HG03095 (cell line): ENCODE measurements at regions not wholly inside any gene's neighbourhood (a gene's known extent, or its start where the extent isn't known, plus 50 kb on each side); places are given as distances from the start of the nearest gene placed in this dataset.
"Not testable (repeated sequence)": the region's sequence is repeated elsewhere in the genome, so short reads cannot be mapped to it uniquely, and the experiment has no call there.

Source experiments
- ATAC-seq: cut with Tn5 transposase; IDR thresholded peaks from one replicate; pipeline ENCODE4 v1.9.1; 2021; ENCODE audit warnings: moderate library complexity; ENCODE audit not compliant: unreplicated experiment

DNA sequence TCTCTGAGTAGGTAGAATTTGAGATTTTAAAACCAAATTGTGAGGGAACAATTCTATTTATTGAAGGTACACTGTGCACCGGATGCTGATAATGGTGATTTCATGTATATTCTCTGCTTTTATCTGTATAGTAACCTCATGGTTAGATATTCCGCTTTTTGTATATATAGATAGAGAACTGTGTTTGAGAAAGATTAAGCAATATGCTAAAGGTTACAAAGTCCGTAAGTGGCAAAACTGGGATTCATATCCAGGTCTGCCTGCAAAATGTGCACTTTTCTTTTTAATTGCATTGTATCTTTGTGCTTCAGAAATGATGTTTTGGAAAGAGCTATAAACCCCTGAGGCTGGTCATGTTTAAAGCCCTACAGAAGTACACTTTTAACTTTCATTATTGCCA lies 635.4 kb upstream of the NECTIN3 start:
- no peak for ATAC-seq

DNA sequence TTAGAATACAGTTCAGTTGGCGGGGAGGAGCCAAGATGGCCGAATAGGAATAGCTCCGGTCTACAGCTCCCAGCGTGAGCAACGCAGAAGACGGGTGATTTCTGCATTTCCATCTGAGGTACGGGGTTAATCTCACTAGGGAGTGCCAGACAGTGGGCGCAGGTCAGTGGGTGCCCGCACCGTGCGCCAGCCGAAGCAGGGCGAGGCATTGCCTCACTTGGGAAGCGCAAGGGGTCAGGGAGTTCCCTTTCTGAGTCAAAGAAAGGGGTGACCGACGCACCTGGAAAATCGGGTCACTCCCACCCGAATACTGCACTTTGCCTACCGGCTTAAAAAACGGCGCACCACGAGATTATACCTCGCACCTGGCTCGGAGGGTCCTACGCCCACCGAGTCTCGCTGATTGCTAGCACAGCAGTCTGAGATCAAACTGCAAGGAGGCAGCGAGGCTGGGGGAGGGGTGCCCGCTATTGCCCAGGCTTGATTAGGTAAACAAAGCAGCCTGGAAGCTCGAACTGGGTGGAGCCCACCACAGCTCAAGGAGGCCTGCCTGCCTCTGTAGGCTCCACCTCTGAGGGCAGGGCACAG lies 631.5 kb upstream of the NECTIN3 start:
- ATAC-seq, result not testable (repeated sequence)

DNA sequence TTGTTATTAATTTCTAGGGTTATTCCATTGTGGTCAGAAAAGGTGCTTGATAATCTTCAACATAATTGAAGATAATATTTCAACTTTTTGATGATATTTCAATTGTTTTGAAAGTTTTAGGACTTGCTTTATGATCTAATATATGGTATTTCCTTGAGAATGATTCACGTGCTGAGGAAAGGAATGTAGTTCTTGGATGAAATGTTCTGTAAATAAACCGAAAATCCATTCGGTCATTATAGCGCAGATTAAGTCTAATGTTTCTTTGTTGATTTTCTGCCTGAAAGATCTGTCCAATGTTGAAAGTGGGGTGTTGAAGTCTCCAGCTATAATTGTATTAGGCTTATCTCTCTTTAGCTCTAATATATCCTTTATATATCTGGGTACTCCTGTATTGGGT lies 617.5 kb upstream of the NECTIN3 start:
- ATAC-seq, result no peak

DNA sequence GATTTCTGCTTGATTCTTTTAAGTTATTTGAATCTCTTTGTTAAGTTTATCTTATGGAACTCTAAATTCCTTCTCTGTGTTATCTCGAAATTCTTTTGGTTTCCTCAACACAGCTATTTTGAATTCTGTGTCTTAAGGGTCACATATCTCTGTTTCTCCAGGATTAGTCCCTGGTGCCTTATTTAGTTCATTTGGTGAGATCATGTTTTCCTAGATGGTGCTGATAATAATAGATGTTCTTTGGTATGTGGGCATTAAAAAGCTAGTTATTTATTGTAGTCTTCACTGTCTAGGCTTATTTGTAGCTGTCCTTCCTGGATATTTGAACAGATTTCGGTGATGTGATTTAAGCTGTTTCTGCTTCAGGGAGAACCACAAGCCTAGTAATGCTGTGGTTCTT lies 615.6 kb upstream of the NECTIN3 start:
- no peak for ATAC-seq

DNA sequence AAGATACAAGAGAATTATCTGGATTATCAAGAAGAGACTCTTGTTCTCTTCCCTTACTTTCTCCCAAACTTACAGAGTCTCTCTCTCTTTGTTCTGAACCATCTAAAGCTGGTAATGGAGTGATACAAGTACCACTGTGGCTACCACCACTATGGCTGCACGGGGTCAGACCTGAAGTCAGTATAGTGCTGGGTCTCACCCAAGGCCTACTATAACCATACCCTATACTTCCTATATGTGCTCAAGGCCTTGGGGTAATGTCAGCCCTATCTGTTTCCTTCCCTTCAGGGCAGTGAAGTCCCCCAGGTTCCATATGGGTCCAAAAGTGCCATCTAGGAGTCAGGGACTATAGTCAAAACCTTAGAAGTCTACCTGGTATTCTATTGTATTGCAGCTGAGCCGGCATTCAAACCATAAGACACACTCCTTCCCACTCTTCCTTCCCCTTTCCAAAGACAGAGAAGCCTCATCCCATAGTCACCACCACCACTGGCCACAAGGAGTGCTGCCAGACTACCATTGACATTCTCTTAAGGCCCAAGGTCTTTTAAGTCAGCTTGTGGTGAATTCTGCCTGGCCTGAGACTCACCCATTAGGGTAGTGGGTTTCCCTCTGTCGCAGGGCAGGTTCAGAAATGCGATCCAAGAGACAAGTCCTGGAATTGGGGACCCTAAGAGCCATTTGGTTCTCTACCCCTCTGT lies 615.0 kb upstream of the NECTIN3 start:
- no peak for ATAC-seq

DNA sequence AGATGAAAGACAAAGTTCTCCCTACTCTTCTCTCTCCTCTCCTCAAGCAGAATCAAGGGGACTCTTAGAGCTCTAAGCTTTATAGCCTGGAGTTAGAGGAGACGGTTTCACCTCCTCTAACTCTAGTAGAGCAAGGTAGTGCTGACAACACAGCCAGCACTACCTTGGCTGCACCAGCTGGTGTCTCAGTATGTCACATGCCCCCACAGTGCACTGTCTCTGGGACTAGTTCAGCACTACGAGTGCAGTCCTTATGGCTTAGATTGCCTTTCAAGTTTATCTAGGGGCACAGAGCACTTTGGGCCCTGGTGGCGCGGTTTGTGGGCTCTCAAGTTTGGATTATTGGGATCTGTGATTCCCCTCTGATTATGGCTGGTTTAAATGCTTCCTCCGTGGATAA lies 614.1 kb upstream of the NECTIN3 start:
- ATAC-seq, result no peak

DNA sequence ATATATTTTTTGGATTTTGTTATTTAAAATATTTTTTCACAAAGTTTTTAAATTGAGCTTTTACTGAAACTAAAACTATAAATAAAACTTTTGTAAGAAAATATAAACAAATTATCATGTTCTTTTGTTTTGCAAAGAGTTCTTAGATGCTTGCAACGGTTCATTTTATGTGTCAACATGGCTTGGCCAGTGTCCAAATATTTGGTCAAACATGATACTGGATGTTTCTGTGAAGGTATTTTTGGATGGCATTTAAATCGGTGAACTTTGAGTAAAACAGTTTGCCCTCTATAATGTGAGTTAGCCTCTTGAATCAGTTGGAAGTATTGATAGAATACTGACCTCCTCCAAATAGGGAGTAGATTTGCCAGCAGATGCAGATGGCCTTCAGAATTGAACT lies 612.6 kb upstream of the NECTIN3 start:
- no peak for ATAC-seq

DNA sequence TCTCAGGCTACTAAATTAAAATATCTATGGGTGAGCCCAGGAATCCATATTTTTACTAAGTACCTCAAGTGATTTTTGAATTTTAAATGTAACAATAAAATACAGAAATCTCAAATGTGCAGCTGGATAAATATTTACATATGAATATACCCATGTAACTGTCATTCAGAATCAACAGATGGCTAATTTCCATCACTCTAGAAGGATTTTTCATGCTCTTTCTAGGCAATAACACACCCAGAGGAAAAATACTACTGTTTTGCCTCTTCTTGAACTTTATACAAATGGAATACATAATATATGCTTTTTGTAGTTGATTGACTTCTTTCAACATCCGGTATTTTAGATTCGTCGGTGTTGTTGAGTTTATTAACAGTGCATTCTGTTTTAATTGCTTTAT lies 601.3 kb upstream of the NECTIN3 start:
- ATAC-seq, result no peak

DNA sequence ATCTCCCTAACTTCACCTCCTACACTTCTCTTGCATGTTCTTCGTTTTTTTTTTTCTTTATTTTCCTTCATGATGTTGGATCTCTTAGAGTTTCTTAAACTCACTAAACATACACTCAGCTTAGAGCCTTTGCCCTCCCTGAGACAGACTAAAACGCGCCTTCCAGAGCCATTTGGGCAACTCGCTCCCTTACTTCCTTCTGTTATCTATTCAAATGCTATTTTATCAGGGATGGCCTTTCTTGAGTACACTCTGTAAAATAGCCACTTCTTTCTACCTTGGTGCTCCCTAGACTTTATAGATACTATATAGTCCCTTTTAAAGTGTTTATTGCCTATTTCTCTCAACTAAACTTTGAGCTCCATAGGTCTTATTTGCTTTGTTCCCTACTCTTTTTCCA lies 598.2 kb upstream of the NECTIN3 start:
- ATAC-seq, result no peak

DNA sequence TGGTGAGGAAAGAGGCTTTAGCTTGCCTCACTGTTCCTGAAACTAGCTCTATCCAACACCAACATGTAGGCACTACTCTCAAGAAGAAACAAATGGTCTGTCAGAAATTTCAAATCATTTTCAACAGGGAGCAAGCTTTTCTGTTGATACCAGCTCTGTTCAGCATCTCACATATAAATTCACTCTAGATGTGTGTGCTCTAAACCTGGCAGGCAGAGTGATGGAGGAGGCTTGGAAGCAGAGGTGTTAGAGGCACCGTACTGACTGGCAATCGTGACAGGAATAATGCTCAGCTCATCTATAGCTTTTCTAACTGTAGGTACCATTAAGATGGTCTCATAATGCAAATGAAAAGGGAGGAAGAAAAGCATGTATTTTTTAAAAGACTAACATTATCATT lies 597.2 kb upstream of the NECTIN3 start:
- ATAC-seq, result no peak

DNA sequence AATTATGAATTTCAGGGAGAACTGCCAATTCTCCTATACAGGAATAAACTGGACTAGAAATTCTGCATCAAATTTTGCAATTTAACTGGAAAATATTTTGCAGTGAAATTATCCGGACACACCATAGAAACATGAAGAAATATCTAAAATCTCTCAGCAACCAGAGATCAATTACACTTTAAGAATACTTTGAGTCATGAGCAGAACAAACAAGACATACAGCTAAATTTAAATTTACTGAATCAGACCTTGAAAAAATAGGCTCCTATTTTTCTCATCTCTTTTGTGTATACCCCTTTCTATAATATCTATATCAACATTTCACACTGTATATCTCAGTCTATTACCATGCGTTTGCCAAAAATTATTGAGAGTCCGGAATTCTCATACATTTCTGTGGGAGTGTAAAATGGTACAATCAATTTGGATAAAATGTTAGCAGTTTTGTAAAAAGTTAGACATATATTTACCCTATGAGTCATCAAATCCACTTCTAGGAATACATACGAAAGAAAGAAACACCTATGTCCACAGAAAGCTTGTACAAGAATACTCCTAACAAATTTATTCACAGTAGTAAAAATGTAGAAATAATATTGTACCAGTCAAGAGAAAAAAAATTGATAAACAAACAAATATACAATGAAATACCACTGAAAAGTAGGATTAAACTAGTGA lies 593.1 kb upstream of the NECTIN3 start:
- ATAC-seq, result no peak

DNA sequence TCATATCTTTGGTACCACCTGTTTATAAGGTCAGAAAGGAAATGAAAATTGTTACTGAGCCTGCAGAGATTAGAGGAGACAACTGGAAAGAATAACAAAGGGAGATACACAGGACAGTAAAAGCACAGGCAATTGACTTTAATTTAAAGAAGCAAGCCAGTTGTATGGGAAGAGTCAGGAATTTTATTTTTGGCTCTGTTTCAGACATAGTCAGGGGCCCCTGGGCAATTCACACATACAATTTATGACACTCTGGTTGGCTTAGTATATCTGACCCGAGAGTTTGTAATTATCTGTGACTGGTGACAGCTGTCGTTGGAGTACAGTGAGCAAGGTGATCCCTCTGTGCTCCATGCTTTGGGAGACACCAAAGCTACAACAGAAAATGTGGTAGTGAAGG lies 591.9 kb upstream of the NECTIN3 start:
- no peak for ATAC-seq

DNA sequence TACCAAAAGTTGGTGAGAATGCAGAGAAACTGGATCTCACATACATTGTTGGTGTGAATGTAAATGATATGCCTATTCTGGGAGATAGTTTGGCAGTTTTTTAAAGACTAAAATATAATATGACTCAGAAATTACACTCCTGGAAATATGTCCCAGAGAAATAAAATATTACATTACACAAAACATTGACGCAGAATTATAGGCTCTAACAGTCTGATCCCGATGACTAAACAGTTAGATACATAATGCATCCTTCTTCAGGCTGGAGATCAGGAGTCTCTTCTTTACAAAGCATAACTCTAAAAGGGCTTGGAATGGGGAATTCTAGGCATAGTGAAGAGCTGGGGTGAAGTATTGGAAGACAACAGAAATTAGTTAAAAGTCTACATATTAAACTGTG lies 586.2 kb upstream of the NECTIN3 start:
- ATAC-seq, result no peak

DNA sequence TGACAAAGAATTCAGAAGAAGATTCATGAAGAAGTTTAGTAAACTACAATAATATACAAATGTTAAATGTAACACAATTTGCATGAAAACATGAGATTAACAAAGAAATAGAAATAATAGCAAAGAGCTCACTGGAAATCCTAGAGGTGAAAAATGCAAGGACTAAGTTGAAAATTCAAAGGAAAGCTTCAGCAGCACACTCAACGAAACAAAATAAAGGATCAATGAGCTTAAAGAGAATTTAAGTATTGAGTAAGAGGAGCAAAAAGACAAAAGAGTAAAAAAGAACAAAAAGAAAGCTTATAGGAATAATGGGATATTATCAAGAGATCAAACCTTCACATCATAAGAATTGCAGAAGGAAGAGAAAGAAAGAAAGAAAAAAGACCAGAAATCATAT lies 583.8 kb upstream of the NECTIN3 start:
- ATAC-seq, result no peak

DNA sequence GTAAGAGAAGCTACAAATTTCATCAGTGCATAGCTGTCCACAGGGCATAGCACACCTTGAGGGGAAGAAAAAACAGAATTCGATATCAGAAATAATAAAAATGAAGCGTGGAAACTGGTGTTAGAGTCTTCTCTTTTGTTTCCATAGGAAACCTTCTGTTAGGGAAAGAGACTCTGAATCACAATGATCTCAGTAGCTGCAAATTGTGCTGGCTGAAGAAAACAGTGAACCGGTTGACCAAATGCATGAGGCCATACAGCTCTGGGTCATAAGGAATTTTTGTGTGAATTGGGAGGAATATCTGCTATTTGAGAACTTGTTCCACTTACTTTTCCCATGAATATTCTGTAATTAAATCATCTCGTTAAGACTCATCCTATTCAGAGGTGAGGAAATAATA lies 580.2 kb upstream of the NECTIN3 start:
- no peak for ATAC-seq

DNA sequence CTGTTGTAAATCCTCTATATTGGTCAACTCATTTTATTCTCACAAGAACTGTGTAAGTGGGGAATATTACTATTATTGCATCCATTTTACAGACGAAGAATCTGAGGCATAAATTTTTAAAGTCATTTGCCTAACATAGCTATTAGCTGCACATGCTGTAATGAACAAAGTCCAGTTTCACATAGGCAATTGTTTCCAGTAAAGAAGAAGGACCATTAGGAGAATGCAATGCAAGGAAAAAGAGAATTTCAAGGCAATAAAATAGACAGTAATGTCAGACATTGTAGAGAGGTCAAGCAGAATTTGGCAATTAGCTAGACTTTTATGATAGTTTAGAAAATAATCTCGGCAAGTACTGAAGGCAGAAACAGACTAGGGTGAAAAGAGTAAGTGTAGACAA lies 578.7 kb upstream of the NECTIN3 start:
- no peak for ATAC-seq

DNA sequence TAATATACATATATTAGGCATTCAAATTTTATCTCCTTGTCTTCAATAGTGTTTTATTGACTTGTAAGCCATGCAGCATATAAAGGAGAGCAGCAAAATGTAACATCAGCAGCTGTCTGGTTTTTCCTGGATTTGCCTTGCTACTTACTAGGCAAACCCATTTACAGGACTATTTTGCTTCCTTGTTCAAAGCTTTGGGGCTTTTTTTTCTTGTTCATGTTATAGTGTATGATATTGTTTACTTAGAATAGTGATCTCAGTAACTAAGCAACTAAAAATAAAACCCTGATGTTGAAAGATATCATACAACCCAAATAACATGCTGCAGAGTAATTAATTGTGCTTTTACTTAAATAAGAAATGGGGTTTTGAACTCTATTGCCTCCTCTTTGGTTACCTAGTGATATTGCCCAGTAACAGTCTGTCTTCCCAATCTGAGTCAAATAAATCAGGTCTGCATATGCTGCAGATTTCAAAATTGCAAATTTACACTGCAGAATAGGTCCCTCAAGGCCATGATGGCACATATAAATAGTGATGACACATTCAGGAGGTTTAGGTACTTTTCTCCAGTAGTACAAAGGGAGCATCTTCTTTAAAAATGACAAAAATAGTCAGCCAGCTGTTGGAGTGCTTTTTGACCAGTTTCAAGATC lies 578.1 kb upstream of the NECTIN3 start:
- ATAC-seq, result no peak

DNA sequence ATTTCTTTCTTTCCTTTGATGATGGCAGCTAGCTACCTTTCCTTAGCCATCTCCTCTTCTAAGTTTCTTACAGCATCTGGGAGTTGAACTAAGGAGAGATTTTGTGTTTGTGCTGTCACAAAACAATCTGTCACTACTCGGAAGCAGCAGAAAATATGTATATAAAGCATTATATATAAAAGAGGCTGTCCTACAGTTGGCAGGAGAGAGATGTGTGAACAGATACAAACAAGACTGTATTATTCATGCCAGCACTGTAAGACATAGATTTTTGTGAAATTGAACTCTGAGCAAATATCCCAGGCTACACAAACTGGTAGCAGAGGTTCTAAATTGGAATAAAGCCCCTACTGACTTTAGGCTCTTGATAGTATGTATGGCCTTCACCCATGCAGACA lies 577.5 kb upstream of the NECTIN3 start:
- ATAC-seq, result no peak

DNA sequence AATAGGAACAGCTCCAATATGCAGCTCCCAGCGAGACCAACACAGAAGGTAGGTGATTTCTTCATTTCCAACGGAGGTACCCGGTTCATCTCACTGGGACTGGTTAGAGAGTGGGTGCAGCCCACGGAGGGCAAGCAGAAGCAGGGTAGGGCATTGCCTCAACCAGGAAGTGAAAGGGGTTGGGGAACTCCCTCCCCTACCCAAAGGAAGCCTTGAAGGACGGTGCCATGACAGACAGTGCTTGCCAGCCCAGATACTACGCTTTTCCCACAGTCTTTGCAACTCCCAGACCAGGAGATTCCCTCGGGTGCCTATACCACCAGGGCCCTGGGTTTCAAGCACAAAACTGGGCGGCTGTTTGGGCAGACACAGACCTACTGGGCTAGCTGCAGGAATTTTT lies 576.9 kb upstream of the NECTIN3 start:
- ATAC-seq, result no peak

DNA sequence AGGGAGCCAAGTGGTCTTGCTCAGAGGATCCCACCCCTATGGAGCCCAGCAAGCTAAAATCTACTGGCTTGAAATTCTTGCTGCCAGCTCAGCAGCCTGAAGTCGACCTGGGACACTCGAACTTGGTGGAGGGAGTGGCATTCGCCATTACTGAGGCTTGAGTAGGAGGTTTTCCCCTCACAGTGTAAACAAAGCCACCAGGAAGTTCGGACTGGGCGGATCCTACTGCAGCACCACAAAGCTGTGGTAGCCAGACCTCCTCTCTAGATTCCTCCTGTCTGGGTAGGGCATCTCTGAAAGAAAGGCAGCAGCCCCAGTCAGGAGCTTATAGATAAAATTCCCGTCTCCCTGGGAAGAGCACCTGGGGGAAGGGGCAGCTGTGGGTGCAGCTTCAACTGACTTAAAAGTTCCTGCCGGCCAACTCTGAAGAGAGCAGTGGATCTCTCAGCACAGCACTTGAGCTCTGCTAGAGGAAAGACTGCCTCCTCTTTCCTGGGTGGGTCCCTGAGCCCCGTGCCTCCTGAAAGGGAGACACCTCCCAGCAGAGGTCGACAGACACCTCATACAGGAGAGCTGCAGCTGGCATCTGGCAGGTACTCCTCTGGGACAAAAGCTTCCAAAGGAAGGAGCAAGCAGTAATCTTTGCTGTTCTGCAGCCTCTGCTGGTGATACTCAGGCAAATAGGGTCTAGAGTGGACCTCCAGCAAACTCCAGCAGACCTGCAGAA lies 576.3 kb upstream of the NECTIN3 start:
- ATAC-seq, result no peak

DNA sequence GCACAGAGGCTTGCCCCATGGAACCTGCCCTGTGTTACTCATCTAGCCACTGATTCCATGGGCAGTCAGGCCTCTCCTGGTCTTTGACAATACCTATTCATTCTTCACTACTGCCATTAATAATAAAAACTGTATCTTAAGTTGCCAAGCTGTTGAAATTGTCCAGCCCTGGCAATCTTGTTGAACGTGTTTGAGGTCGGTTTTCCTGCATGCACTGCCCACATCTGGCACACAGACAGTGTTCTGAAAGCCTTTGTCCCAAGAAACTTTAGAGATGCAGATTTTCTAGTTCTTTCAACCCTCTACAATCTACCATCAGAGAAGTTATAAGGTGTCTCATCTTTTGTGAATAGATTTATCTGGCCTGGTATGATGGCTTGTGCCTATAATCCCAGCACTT lies 567.2 kb upstream of the NECTIN3 start:
- ATAC-seq, result no peak
